GM19023 (cell line): ENCODE measurements at regions not wholly inside any gene's neighbourhood (a gene's known extent, or its start where the extent isn't known, plus 50 kb on each side); places are given as distances from the start of the nearest gene placed in this dataset.
"Not testable (repeated sequence)": the region's sequence is repeated elsewhere in the genome, so short reads cannot be mapped to it uniquely, and the experiment has no call there.

ENCODE experiments used
- ATAC-seq: cut with Tn5 transposase; IDR thresholded peaks from one replicate; pipeline ENCODE4 v1.9.1; 2021; ENCODE audit warnings: mild to moderate bottlenecking, moderate library complexity; ENCODE audit not compliant: unreplicated experiment

- ATAC-seq, result no peak
These were observed 109.4 kb upstream of the CCN2 start for GRCh38 chr6:132060591-132060990.

- ATAC-seq, result no peak
These were observed 107.8 kb upstream of the CCN2 start for GRCh38 chr6:132058975-132059374.

GRCh38 chr6:132054525-132054924 lies 103.4 kb upstream of the CCN2 start:
- no peak for ATAC-seq

- no peak for ATAC-seq
These were observed 102.3 kb upstream of the CCN2 start for GRCh38 chr6:132053511-132053910.

- no peak for ATAC-seq
These were observed 100.9 kb upstream of the CCN2 start for GRCh38 chr6:132052096-132052495.

- no peak for ATAC-seq
These were observed 94.7 kb upstream of the CCN2 start for GRCh38 chr6:132045877-132046276.

- ATAC-seq, result no peak
These were observed 92.0 kb upstream of the CCN2 start for GRCh38 chr6:132043148-132043547.

- ATAC-seq, result no peak
These were observed 90.5 kb upstream of the CCN2 start for GRCh38 chr6:132041706-132042105.

- no peak for ATAC-seq
These were observed 76.9 kb upstream of the CCN2 start for GRCh38 chr6:132028029-132028428.

GRCh38 chr6:132025468-132025867 lies 74.3 kb upstream of the CCN2 start:
- no peak for ATAC-seq

- ATAC-seq, result no peak
These were observed 72.3 kb upstream of the CCN2 start for GRCh38 chr6:132023490-132023889.

- ATAC-seq, result no peak
These were observed 70.6 kb upstream of the CCN2 start for GRCh38 chr6:132021552-132022375.

GRCh38 chr6:132020918-132021317 lies 69.7 kb upstream of the CCN2 start:
- ATAC-seq, result not testable (repeated sequence)

- ATAC-seq, result no peak
These were observed 69.0 kb upstream of the CCN2 start for GRCh38 chr6:132020138-132020581.

GRCh38 chr6:132019586-132019985 lies 68.4 kb upstream of the CCN2 start:
- ATAC-seq, result no peak

GRCh38 chr6:132017942-132018341 lies 66.8 kb upstream of the CCN2 start:
- ATAC-seq, result no peak

GRCh38 chr6:132016396-132016795 lies 65.2 kb upstream of the CCN2 start:
- ATAC-seq, result no peak

GRCh38 chr6:132011582-132011981 lies 60.4 kb upstream of the CCN2 start:
- no peak for ATAC-seq

- ATAC-seq, result no peak
These were observed 58.0 kb upstream of the CCN2 start for GRCh38 chr6:132009175-132009574.

- ATAC-seq, result no peak
These were observed 56.5 kb upstream of the CCN2 start for GRCh38 chr6:132007474-132008190.

- ATAC-seq, result no peak
These were observed 54.0 kb upstream of the CCN2 start for GRCh38 chr6:132005178-132005577.

- ATAC-seq, result no peak
These were observed 53.5 kb upstream of the CCN2 start for GRCh38 chr6:132004668-132005067.
